HepG2 (cell line): ENCODE measurements at regions not wholly inside any gene's neighbourhood (a gene's known extent, or its start where the extent isn't known, plus 50 kb on each side); places are given as distances from the start of the nearest gene placed in this dataset.

Experiments
- ATAC-seq: fragments of 200-7000 bp; cut with Tn5 transposase; 3 replicates; pipeline ENCODE4 v1.9.1; 2020; ENCODE audit warnings: mild to moderate bottlenecking, moderate library complexity
- BruUV-seq: library from RNA; stranded (reverse); fragments of 400-500 nt; replicated peaks from 2 replicates; lab custom pipeline; 2021; lab: Mats Ljungman, UMichigan
- CTCF ChIA-PET: fragments of 300-600 bp; formaldehyde crosslinking; extraction: SDS; loops from one replicate; lab custom pipeline; 2021; ENCODE audit warnings: low total read pairs, inconsistent platforms, low intra/inter-chr PET ratio; lab: Yijun Ruan, JAX
- POLR2A ChIA-PET: fragments of 350-600 bp; sonication (Branson Sonifier 250); formaldehyde crosslinking; loops from one replicate; lab custom pipeline; 2020; ENCODE audit warnings: antibody characterized with exemption, inconsistent platforms; lab: Yijun Ruan, JAX
- DNase-seq: peaks from one replicate; pipeline ENCODE4 v3.0.0-alpha.2; 2015; ENCODE audit warnings: low spot score
- FAIRE-seq: peaks from 3 replicates; lab custom pipeline; 2011; peaks lifted over from hg19 to GRCh38; lab: Jason Lieb, UNC
- H2AFZ ChIP-seq: one replicate; pipeline ENCODE4 v1.6.1; 2011; ENCODE audit warnings: low read length, inconsistent platforms
- H3K27ac ChIP-seq: fragments of 300-600 bp; 3 replicates; pipeline ENCODE4 v1.8.0; 2011; ENCODE audit warnings: mixed run types, mild to moderate bottlenecking, mixed read lengths, low read length, inconsistent platforms; ENCODE audit not compliant: insufficient read depth; ENCODE audit errors: extremely low read length
- H3K27me3 ChIP-seq, 2 experiments: fragments of 200-600 bp in 1 of 2; 2 replicates in 1 of 2; 3 replicates in 1 of 2; pipeline versions ENCODE4 v1.6.0 to v1.8.0; 2011; ENCODE audit warnings: low read length in 2 of 2, mild to moderate bottlenecking in 2 of 2, moderate library complexity in 2 of 2, inconsistent platforms in 1 of 2; ENCODE audit not compliant: insufficient read depth in 2 of 2, control insufficient read depth in 1 of 2
- H3K36me3 ChIP-seq, 2 experiments: fragments of 200-600 bp in 1 of 2; replicated peaks in 1 of 2; 2 replicates in 1 of 2; 3 replicates in 1 of 2; pipeline versions ENCODE4 v1.5.1 to v1.8.0; 2011; ENCODE audit warnings: low read length in 2 of 2, inconsistent platforms in 1 of 2; ENCODE audit not compliant: insufficient read depth in 2 of 2, control insufficient read depth in 1 of 2
- H3K4me1 ChIP-seq: 2 replicates; pipeline ENCODE4 v1.5.1; 2012; ENCODE audit warnings: low read length, inconsistent platforms; ENCODE audit not compliant: insufficient read depth
- H3K4me2 ChIP-seq: 2 replicates; pipeline ENCODE4 v1.6.0; 2011; ENCODE audit warnings: low read depth, low read length, inconsistent platforms
- H3K4me3 ChIP-seq, 3 experiments: fragments of 200-600 bp in 1 of 3; sonication (generic), shearing (Covaris generic) in 1 of 3; replicated peaks in 1 of 3; 2 replicates each; pipeline ENCODE4 v1.5.1; 2011 to 2016; ENCODE audit warnings: low read length in 3 of 3, inconsistent platforms in 2 of 3, low read depth in 2 of 3, mild to moderate bottlenecking in 2 of 3, control low read depth in 1 of 3, mixed read lengths in 1 of 3; ENCODE audit not compliant: insufficient read depth in 1 of 3
- H3K79me2 ChIP-seq: one replicate; pipeline ENCODE4 v1.6.1; 2011; ENCODE audit warnings: low read length, inconsistent platforms; ENCODE audit not compliant: insufficient read depth
- H3K9ac ChIP-seq: 2 replicates; pipeline ENCODE4 v1.6.0; 2011; ENCODE audit warnings: mild to moderate bottlenecking, low read depth, low read length, inconsistent platforms; ENCODE audit not compliant: insufficient read depth
- H3K9me3 ChIP-seq: 2 replicates; pipeline ENCODE4 v1.5.1; 2012; ENCODE audit warnings: mild to moderate bottlenecking, low read length
- H4K20me1 ChIP-seq: 2 replicates; pipeline ENCODE4 v1.6.0; 2011; ENCODE audit warnings: inconsistent platforms, mild to moderate bottlenecking, low read length, moderate library complexity; ENCODE audit not compliant: insufficient read depth
- ARNT ChIP-seq: fragments of 450-650 bp; IDR thresholded peaks from 2 replicates; pipeline ENCODE4 v1.6.1; 2017
- CEBPG ChIP-seq: IDR thresholded peaks from 2 replicates; pipeline ENCODE4 v1.6.1; 2016
- GABPB1 ChIP-seq: IDR thresholded peaks from 2 replicates; pipeline ENCODE4 v1.6.1; 2016; ENCODE audit warnings: mild to moderate bottlenecking, missing genetic modification reagents, moderate library complexity, missing compliant biosample characterization
- GPBP1L1 ChIP-seq: sonication (generic); formaldehyde crosslinking; IDR thresholded peaks from 2 replicates; pipeline ENCODE4 v1.5.0; 2020; ENCODE audit warnings: mild to moderate bottlenecking, missing genetic modification reagents
- MED8 ChIP-seq: sonication (generic); formaldehyde crosslinking; IDR thresholded peaks from 2 replicates; pipeline ENCODE4 v1.8.1; 2023; ENCODE audit warnings: mild to moderate bottlenecking, missing genetic modification reagents; ENCODE audit not compliant: insufficient replicate concordance
- MTA3 ChIP-seq: sonication (generic); formaldehyde crosslinking; IDR thresholded peaks from 2 replicates; pipeline ENCODE4 v1.4.0; 2020; ENCODE audit warnings: missing genetic modification reagents
- NR2C2 ChIP-seq: sonication (generic); formaldehyde crosslinking; IDR thresholded peaks from 2 replicates; pipeline ENCODE4 v1.4.0; 2020; ENCODE audit warnings: missing genetic modification reagents, mild to moderate bottlenecking, moderate library complexity, borderline replicate concordance
- SMARCC2 ChIP-seq: fragments of 450-650 bp; IDR thresholded peaks from 2 replicates; pipeline ENCODE4 v1.6.1; 2017; ENCODE audit warnings: antibody characterized with exemption, mild to moderate bottlenecking
- SP2 ChIP-seq: sonication (generic); formaldehyde crosslinking; IDR thresholded peaks from 2 replicates; pipeline ENCODE4 v1.5.1; 2020; ENCODE audit warnings: mild to moderate bottlenecking, missing genetic modification reagents
- TFE3 ChIP-seq: IDR thresholded peaks from 2 replicates; pipeline ENCODE4 v1.6.1; 2016
- THAP11 ChIP-seq: IDR thresholded peaks from 2 replicates; pipeline ENCODE4 v1.6.1; 2016; ENCODE audit warnings: missing biosample characterization, missing genetic modification reagents
- ZBTB42 ChIP-seq: sonication (generic); formaldehyde crosslinking; IDR thresholded peaks from 2 replicates; pipeline ENCODE4 v1.5.0; 2020; ENCODE audit warnings: mild to moderate bottlenecking, missing genetic modification reagents
- ZKSCAN5 ChIP-seq: sonication (generic); formaldehyde crosslinking; IDR thresholded peaks from 2 replicates; pipeline ENCODE4 v1.5.1; 2020; ENCODE audit warnings: mild to moderate bottlenecking, missing genetic modification reagents
- ZNF234 ChIP-seq: sonication (generic); formaldehyde crosslinking; conservative IDR thresholded peaks from 2 replicates; pipeline ENCODE4 v1.5.1; 2020; ENCODE audit warnings: mild to moderate bottlenecking, missing genetic modification reagents
- ZNF235 ChIP-seq: sonication (generic); formaldehyde crosslinking; IDR thresholded peaks from 2 replicates; pipeline ENCODE4 v1.8.1; 2023; ENCODE audit warnings: mild to moderate bottlenecking, missing genetic modification reagents, borderline replicate concordance
- ZNF296 ChIP-seq: sonication (generic); formaldehyde crosslinking; conservative IDR thresholded peaks from 2 replicates; pipeline ENCODE4 v1.5.0; 2020; ENCODE audit warnings: mild to moderate bottlenecking, missing genetic modification reagents
- ZNF556 ChIP-seq: sonication (generic); formaldehyde crosslinking; IDR thresholded peaks from 2 replicates; pipeline ENCODE4 v1.4.0; 2020; ENCODE audit warnings: mild to moderate bottlenecking, missing genetic modification reagents, borderline replicate concordance
- ZNF75D ChIP-seq: sonication (generic); formaldehyde crosslinking; IDR thresholded peaks from 2 replicates; pipeline ENCODE4 v1.8.1; 2023; ENCODE audit warnings: missing genetic modification reagents, mild to moderate bottlenecking, borderline replicate concordance
- WGBS: methylation state at CpG from one replicate; pipeline ENCODE4 v1.1.6; 2017; ENCODE audit warnings: low lambda C conversion rate; 5-methylcytosine and 5-hydroxymethylcytosine counted together
- in situ Hi-C: cut with HindIII; loops from 2 replicates; pipeline ENCODE4 v1.10.0; 2017; ENCODE audit warnings: low pct_unique_long_range_greater_than_20kb; ENCODE audit not compliant: extremely low pct_ligation_motif_present
- intact Hi-C: fragments of 100-400 bp; cut with micrococcal nuclease; formaldehyde crosslinking; loops from one replicate; pipeline ENCODE4 v1.10.0; 2022; ENCODE audit not compliant: unreplicated experiment

- Histone ChIP-seq H3K9ac (no peak overlapping the region), H3K9me3 (no peaks in the 10 kb centered on the region), H3K27me3 (peaks cover 18 to 76% of the 10 kb centered on the region in 2 experiments), H3K79me2 (no peaks in the 10 kb centered on the region), H3K27ac (no peak overlapping the region), H3K4me2 (no peak overlapping the region), H3K4me1 (peaks cover 14% of the 10 kb centered on the region), H2AFZ (no peak overlapping the region), H3K4me3 (no peak overlapping the region), H3K36me3 (no peaks in the 10 kb centered on the region), H4K20me1 (no peaks in the 10 kb centered on the region)
- BruUV-seq, result no TSS peak
- in situ Hi-C loops, result no loop called here
- ChIA-PET POLR2A (no interaction called here), CTCF (no interaction called here)
- TF ChIP-seq CEBPG (no peak), GABPB1 (0 out of 2 replicates have a peak, but pooled peaks have one; percentile 14), NR2C2 (no peak), ZNF235 (CRISPR knock-in tag) (no peak), ZKSCAN5 (CRISPR knock-in tag) (no peak)
- ATAC-seq, result no peak; the same call in 1 of the 3 replicates
- no peak for DNase-seq
- intact Hi-C loops, result no loop called here
- no peak for FAIRE-seq
- WGBS, result 54% methylated on average over 26 of the region's 35 CpGs
These were observed 138.6 kb downstream of the DLL1 start for GRCh38 chr6:170152124-170152926.

GRCh38 chr6:170151804-170152123 lies 139.1 kb downstream of the DLL1 start:
- CTCF ChIA-PET, result no interaction called here
- intact Hi-C loops (no loop called here), in situ Hi-C loops (no loop called here)
- Histone ChIP-seq H3K9me3 (no peaks in the 10 kb centered on the region), H3K4me1 (peaks cover 18% of the 10 kb centered on the region), H3K79me2 (no peaks in the 10 kb centered on the region), H3K4me3 (no peak overlapping the region), H3K36me3 (no peaks in the 10 kb centered on the region), H4K20me1 (no peaks in the 10 kb centered on the region), H3K9ac (no peak overlapping the region), H3K27ac (no peak overlapping the region), H3K4me2 (no peak overlapping the region), H2AFZ (no peak overlapping the region), H3K27me3 (peaks cover 23 to 77% of the 10 kb centered on the region in 2 experiments)
- FAIRE-seq (no peak), ATAC-seq (no peak), DNase-seq (no peak)
- WGBS, result 43% methylated on average over 12 of the region's 12 CpGs
- no TSS peak for BruUV-seq
- POLR2A ChIA-PET, result no interaction called here
- TF ChIP-seq ZNF296, result no peak
- TF ChIP-seq SMARCC2, result no peak
- no peak for TF ChIP-seq MED8 (CRISPR knock-in tag)
- no peak for TF ChIP-seq THAP11
- TF ChIP-seq TFE3 (CRISPR knock-in tag), result no peak
- TF ChIP-seq ZNF75D, result no peak
- TF ChIP-seq ZNF556 (CRISPR knock-in tag), result no peak
- TF ChIP-seq ARNT, result no peak
- no peak for TF ChIP-seq SP2 (CRISPR knock-in tag)
- TF ChIP-seq ZNF234 (CRISPR knock-in tag), result no peak
- TF ChIP-seq ZBTB42, result no peak
- no peak for TF ChIP-seq MTA3 (CRISPR knock-in tag)
- no peak for TF ChIP-seq GPBP1L1 (CRISPR knock-in tag)
